ENCODE measurements at regions not wholly inside any gene's neighbourhood (a gene's known extent, or its start where the extent isn't known, plus 50 kb on each side); places are given as distances from the start of the nearest gene placed in this dataset.
"Not testable (repeated sequence)": the region's sequence is repeated elsewhere in the genome, so short reads cannot be mapped to it uniquely, and the experiment has no call there.

DNA sequence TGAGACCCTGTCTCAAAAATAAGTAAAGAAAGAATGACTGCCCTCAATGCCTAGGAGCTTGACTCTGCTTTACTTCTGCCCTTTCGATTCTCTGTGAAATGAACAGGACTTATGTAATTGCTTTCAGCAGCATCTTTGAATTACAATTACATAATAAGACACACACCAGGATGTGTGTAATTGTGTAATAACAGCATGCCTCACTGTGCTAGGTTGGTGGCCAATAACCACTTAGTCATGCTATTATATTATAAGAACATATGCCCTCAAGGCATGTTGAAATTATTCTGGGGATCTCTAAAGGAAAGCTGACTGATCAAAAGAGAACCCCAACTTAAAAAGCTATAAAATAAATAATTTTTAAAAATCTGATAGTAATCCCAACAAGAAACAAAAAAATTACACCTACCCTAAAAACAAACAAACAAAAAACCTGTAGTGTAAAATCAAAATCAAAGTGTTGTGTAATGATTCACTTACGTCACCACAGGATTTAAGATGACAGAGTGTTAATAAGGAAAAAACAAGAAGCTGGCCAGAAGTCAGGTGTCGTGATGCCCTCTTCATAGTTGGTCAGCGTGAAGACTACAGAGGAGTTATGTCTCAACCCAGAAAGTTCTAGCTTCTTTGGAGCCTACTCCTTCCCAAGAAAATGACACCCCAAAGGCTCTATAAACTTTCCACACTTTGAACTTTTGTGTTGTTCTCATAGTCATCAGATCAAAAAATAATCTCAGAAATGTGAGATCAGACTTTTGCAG is 70.5 kb upstream of the NBPF11 start:
- not testable (repeated sequence) for DNase-seq (ENCODE audit: low read depth in 4 of 4, low spot score in 3 of 4)

DNA sequence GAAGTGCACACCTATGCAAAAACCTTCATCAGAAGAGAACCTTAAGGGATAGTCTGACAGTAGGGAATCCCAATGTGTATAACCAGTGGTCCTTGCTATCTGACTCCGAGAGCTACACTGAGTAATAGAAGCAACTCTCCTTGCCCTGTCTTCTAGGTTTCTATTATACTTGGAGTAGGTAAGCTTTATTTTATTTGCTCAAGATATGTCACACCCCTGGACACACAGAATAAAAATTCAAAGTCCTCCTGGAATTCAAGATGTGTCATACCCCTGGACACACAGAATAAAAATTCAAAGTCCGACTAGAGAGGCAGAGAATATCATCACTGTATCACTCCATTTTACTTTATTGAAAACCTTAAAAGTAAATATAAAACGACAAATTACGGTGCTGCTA is 69.5 kb upstream of the NBPF11 start:
- not testable (repeated sequence) for DNase-seq (ENCODE audit: low read depth in 4 of 4, low spot score in 3 of 4)

DNA sequence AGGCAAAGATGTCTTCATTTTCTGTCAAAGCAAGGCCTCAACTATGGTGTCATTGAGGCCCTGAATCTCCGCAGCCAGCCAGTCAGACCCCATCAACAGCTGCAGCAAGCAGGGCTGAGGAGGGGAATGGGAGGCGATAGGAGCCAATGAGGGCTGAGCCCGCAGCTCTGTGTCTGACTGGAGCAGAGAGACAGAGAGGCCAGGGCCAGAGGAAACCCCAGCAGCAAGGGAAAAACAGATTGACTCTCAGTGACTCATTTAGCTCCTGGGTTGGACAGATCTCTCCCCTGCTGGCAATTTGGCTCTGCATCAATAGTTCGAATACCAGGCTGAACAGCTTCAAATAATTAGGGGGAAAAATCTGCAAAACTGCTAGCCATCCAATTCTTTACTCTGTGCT is 67.1 kb upstream of the NBPF11 start:
- DNase-seq (ENCODE audit: low read depth in 4 of 4, low spot score in 3 of 4): not testable (repeated sequence)

DNA sequence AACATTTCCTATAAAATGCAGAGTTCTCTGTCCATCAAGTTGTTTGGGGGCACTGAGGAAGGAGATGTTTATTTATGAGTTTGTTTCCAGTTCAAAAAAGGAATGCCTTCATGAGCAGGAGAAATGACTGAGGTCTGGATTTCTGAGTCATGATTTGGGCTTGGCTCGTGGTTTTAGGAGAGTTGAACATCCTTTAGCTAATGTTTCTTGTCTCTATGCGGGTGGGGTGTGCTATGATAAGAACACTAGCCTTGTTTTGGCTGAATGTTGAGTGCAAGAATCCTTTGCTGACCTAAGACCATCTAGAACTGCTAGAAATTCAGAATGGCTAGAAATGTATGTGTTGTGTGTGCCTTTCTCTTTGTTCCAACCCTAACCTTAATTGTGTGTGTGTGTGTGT is 59.1 kb upstream of the NBPF11 start:
- not testable (repeated sequence) for DNase-seq (ENCODE audit: low read depth in 4 of 4, low spot score in 3 of 4)

- not testable (repeated sequence) for DNase-seq (ENCODE audit: low read depth in 4 of 4, low spot score in 3 of 4)
These were observed 58.5 kb upstream of the NBPF11 start for GRCh38 chr1:148210624-148211023.

- DNase-seq (ENCODE audit: low read depth in 4 of 4, low spot score in 3 of 4): not testable (repeated sequence)
These were observed 58.1 kb upstream of the NBPF11 start for GRCh38 chr1:148210166-148210565.

- not testable (repeated sequence) for DNase-seq (ENCODE audit: low read depth in 4 of 4, low spot score in 3 of 4)
These were observed 49.9 kb upstream of the NBPF11 start for GRCh38 chr1:148202013-148202412.

All from right renal pelvis (tissue), 4 donors.